ENCODE measurements at regions not wholly inside any gene's neighbourhood (a gene's known extent, or its start where the extent isn't known, plus 50 kb on each side); places are given as distances from the start of the nearest gene placed in this dataset.
A peak's percentile ranks its signal among the peaks of the same experiment; 100 is the strongest.

DNA sequence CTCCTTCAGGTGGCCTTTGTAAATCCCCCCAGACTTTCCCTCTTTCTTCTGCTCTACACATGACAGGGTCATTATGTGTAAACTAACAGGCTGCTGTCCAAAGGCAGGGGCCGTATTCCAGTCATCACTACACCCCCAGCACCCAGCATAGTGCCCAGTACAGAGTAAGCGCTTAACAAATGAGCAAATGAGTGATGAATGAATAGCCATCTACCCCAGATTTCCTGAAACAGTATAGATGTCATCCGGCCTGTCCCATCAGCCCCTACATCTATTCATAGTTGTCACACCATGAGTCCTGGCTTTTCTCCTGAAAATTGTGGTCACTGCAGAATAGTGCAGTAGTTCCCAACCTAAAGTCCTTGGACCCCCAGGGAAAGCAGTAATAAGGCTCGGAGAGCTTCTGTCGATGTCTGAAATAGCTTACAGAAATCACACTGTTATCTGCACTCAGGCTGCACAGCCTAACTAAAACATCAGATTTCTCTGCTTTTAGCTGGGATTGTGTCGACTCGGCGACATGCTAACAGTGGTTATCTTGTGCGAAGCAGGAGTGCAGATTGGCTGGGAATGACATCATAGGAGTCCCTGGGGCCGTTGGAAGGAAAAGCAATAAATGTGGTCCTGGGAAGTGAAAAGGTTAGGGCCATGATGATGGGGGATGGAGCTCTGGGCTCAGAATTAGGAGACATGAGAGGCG lies 143.8 kb upstream of the NECTIN1 start:
- Histone ChIP-seq H4K20me1 (ENCODE audit: insufficient read depth, poor library complexity, severe bottlenecking) (no peaks in the 10 kb centered on the region), H2AFZ (no peak overlapping the region), H3K4me1 (ENCODE audit: insufficient read depth) (peaks cover 3% of the 10 kb centered on the region), H3K4me3 (no peak overlapping the region), H3K79me2 (no peaks in the 10 kb centered on the region), H3K9me2 (replicated peaks; ENCODE audit: insufficient read depth) (no peaks in the 10 kb centered on the region), H3K4me2 (no peak overlapping the region), H3K9me3 (ENCODE audit: low read depth) (no peaks in the 10 kb centered on the region), H3K27me3 (peaks cover 10% of the 10 kb centered on the region), H3K36me3 (replicated peaks; ENCODE audit: insufficient read depth, low read depth) (no peaks in the 10 kb centered on the region), H3K27ac (no peak overlapping the region)
- WGBS (ENCODE audit: low lambda C conversion rate, missing lambda C conversion rate) = 55% methylated on average over 11 of the region's 11 CpGs
- DNase-seq (ENCODE audit: low spot score) = no peak
- TF ChIP-seq, protein P1, sequence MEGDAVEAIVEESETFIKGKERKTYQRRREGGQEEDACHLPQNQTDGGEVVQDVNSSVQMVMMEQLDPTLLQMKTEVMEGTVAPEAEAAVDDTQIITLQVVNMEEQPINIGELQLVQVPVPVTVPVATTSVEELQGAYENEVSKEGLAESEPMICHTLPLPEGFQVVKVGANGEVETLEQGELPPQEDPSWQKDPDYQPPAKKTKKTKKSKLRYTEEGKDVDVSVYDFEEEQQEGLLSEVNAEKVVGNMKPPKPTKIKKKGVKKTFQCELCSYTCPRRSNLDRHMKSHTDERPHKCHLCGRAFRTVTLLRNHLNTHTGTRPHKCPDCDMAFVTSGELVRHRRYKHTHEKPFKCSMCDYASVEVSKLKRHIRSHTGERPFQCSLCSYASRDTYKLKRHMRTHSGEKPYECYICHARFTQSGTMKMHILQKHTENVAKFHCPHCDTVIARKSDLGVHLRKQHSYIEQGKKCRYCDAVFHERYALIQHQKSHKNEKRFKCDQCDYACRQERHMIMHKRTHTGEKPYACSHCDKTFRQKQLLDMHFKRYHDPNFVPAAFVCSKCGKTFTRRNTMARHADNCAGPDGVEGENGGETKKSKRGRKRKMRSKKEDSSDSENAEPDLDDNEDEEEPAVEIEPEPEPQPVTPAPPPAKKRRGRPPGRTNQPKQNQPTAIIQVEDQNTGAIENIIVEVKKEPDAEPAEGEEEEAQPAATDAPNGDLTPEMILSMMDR (IDR thresholded peaks at IDR 0.05; ENCODE audit: poor library complexity) = no peak
- no peak for TF ChIP-seq EZH2phosphoT487 (IDR thresholded peaks at IDR 0.05; ENCODE audit: low read depth, severe bottlenecking, unreplicated experiment)
- TF ChIP-seq EZH2 (IDR thresholded peaks at IDR 0.05; ENCODE audit: borderline replicate concordance) = no peak

DNA sequence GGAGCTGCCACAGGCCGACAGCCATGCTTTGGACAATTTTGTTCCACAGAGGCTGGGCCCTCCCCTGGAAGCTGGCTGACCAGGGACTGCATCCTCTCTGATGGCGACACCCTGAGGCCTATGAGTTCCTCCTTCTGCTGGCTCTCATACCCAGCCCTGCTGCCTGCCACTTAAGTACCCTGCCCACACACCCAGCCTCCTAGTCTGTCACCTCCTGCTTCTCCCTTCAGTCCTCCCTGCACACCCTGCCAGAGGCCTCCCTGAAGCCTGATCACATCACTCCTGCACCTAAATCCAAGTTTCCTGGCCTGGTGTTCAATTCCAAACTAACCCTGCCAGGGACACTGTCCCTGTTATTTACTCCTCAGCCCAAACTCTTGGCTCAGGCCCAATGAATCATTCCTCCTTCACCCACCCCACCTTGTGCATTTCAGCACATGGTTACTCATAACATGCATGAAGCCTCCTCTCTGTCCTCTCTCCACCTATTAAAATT lies 136.7 kb upstream of the NECTIN1 start:
- WGBS (ENCODE audit: low lambda C conversion rate, missing lambda C conversion rate) = 79% methylated on average over 2 of the region's 2 CpGs
- Histone ChIP-seq H3K36me3 (replicated peaks; ENCODE audit: insufficient read depth, low read depth) (no peaks in the 10 kb centered on the region), H3K27me3 (peaks cover 5% of the 10 kb centered on the region), H3K79me2 (no peaks in the 10 kb centered on the region), H3K9me2 (replicated peaks; ENCODE audit: insufficient read depth) (no peaks in the 10 kb centered on the region), H2AFZ (no peak overlapping the region), H3K4me1 (ENCODE audit: insufficient read depth) (peaks cover 12% of the 10 kb centered on the region), H3K4me3 (no peak overlapping the region), H4K20me1 (ENCODE audit: insufficient read depth, poor library complexity, severe bottlenecking) (no peaks in the 10 kb centered on the region), H3K27ac (no peak overlapping the region), H3K9me3 (ENCODE audit: low read depth) (no peaks in the 10 kb centered on the region), H3K4me2 (no peak overlapping the region)
- no peak for DNase-seq (ENCODE audit: low spot score)
- TF ChIP-seq, protein P1 (IDR thresholded peaks at IDR 0.05; ENCODE audit: poor library complexity) = no peak
- TF ChIP-seq EZH2phosphoT487 (IDR thresholded peaks at IDR 0.05; ENCODE audit: low read depth, severe bottlenecking, unreplicated experiment) (no peak), EZH2 (IDR thresholded peaks at IDR 0.05; ENCODE audit: borderline replicate concordance) (no peak)

DNA sequence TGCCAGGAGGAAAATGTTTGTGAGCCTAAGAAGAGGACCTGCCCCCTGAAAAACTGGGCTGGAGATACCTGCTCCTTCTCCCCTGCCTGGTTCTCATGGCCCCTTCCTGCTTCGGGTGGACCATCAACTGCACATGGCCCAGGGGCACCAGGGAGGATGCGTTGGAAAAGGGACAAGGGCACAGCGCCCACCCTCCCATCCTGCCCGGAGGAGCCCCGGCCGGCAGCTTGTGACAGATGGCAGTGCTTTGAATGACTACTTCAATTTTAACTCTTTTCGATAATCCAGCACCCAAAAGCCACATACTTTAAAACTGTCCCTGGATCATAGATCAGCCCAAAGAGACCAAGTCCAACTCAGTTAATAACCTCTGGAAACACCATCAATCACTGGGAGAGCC lies 135.8 kb upstream of the NECTIN1 start:
- no peak for DNase-seq (ENCODE audit: low spot score)
- TF ChIP-seq EZH2 (IDR thresholded peaks at IDR 0.05; ENCODE audit: borderline replicate concordance) = no peak
- TF ChIP-seq EZH2phosphoT487 (IDR thresholded peaks at IDR 0.05; ENCODE audit: low read depth, severe bottlenecking, unreplicated experiment) = no peak
- TF ChIP-seq, protein P1 (IDR thresholded peaks at IDR 0.05; ENCODE audit: poor library complexity) = no peak
- no peaks in the 10 kb centered on the region for H3K79me2 ChIP-seq
- H3K4me1 ChIP-seq (ENCODE audit: insufficient read depth) = peaks cover 12% of the 10 kb centered on the region
- 94% methylated on average over 7 of the region's 7 CpGs for WGBS (ENCODE audit: low lambda C conversion rate, missing lambda C conversion rate)
- no peaks in the 10 kb centered on the region for H3K27me3 ChIP-seq
- no peaks in the 10 kb centered on the region for H3K9me2 ChIP-seq (replicated peaks; ENCODE audit: insufficient read depth)
- peak overlapping the region; percentile 26 for H3K27ac ChIP-seq
- H3K9me3 ChIP-seq (ENCODE audit: low read depth) = no peaks in the 10 kb centered on the region
- H4K20me1 ChIP-seq (ENCODE audit: insufficient read depth, poor library complexity, severe bottlenecking) = no peaks in the 10 kb centered on the region
- H3K36me3 ChIP-seq (replicated peaks; ENCODE audit: insufficient read depth, low read depth) = no peaks in the 10 kb centered on the region
- no peak overlapping the region for H3K4me3 ChIP-seq
- no peak overlapping the region for H2AFZ ChIP-seq
- no peak overlapping the region for H3K4me2 ChIP-seq

All from hepatocyte (in vitro differentiated cells).